ENCODE measurements at regions not wholly inside any gene's neighbourhood (a gene's known extent, or its start where the extent isn't known, plus 50 kb on each side); places are given as distances from the start of the nearest gene placed in this dataset.

- no peak for DNase-seq
Observed at GRCh38 chr7:18370633-18371032, 124.9 kb upstream of the HDAC9 start.

- no peak for DNase-seq
Observed at GRCh38 chr7:18378989-18379605, 116.5 kb upstream of the HDAC9 start.

- DNase-seq = no peak
Observed at GRCh38 chr7:18384491-18385143, 110.9 kb upstream of the HDAC9 start.

- DNase-seq = no peak
Observed at GRCh38 chr7:18386607-18387006, 108.9 kb upstream of the HDAC9 start.

GRCh38 chr7:18387191-18387735, 108.3 kb upstream of the HDAC9 start:
- peak; percentile 75 for DNase-seq

- DNase-seq = no peak
Observed at GRCh38 chr7:18390535-18390907, 105.0 kb upstream of the HDAC9 start.

GRCh38 chr7:18393465-18394118, 102.0 kb upstream of the HDAC9 start:
- no peak for DNase-seq

GRCh38 chr7:18395868-18396267, 99.7 kb upstream of the HDAC9 start:
- DNase-seq = no peak

- DNase-seq = no peak
Observed at GRCh38 chr7:18396953-18397352, 98.6 kb upstream of the HDAC9 start.

- no peak for DNase-seq
Observed at GRCh38 chr7:18399436-18400235, 95.9 kb upstream of the HDAC9 start.

- DNase-seq = no peak
Observed at GRCh38 chr7:18400275-18400674, 95.3 kb upstream of the HDAC9 start.

- DNase-seq = no peak
Observed at GRCh38 chr7:18400726-18401125, 94.8 kb upstream of the HDAC9 start.

GRCh38 chr7:18401757-18402156, 93.8 kb upstream of the HDAC9 start:
- peak; percentile 77 for DNase-seq

- peak; percentile 82 for DNase-seq
Observed at GRCh38 chr7:18402488-18403183, 92.9 kb upstream of the HDAC9 start.

GRCh38 chr7:18405726-18406125, 89.8 kb upstream of the HDAC9 start:
- DNase-seq = no peak

GRCh38 chr7:18407385-18407784, 88.2 kb upstream of the HDAC9 start:
- DNase-seq = no peak

- DNase-seq = no peak
Observed at GRCh38 chr7:18408461-18408860, 87.1 kb upstream of the HDAC9 start.

- no peak for DNase-seq
Observed at GRCh38 chr7:18408868-18409267, 86.7 kb upstream of the HDAC9 start.

GRCh38 chr7:18413447-18413846, 82.1 kb upstream of the HDAC9 start:
- no peak for DNase-seq

- DNase-seq = no peak
Observed at GRCh38 chr7:18414885-18415284, 80.7 kb upstream of the HDAC9 start.

- no peak for DNase-seq
Observed at GRCh38 chr7:18416988-18417387, 78.6 kb upstream of the HDAC9 start.

GRCh38 chr7:18419456-18419855, 76.1 kb upstream of the HDAC9 start:
- DNase-seq = no peak

GRCh38 chr7:18420108-18420507, 75.4 kb upstream of the HDAC9 start:
- no peak for DNase-seq
